GM21423 (cell line): ENCODE measurements at regions not wholly inside any gene's neighbourhood (a gene's known extent, or its start where the extent isn't known, plus 50 kb on each side); places are given as distances from the start of the nearest gene placed in this dataset.
"Not testable (repeated sequence)": the region's sequence is repeated elsewhere in the genome, so short reads cannot be mapped to it uniquely, and the experiment has no call there.

Experiments used
- ATAC-seq: cut with Tn5 transposase; IDR thresholded peaks from one replicate; pipeline ENCODE4 v1.9.1; 2021; ENCODE audit warnings: mild to moderate bottlenecking, moderate library complexity; ENCODE audit not compliant: unreplicated experiment

DNA sequence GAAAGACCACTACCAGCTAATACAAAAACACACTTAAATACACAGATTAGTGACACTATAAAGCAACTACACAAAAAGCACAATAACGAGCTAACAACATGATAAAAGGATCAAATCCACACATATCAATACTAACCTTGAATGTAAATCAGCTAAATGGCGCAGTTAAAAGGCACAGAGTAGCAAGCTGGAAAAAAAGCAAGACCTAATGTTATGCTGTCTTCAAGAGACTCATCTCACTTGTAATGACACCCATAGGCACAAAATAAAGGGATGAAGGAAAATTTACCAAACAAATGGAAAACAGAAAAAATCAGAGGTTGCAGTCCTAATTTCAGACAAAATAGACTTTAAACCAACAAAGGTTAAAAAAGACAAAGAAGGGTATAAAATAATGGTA lies 86.3 kb downstream of the NUS1 start:
- ATAC-seq, result no peak

DNA sequence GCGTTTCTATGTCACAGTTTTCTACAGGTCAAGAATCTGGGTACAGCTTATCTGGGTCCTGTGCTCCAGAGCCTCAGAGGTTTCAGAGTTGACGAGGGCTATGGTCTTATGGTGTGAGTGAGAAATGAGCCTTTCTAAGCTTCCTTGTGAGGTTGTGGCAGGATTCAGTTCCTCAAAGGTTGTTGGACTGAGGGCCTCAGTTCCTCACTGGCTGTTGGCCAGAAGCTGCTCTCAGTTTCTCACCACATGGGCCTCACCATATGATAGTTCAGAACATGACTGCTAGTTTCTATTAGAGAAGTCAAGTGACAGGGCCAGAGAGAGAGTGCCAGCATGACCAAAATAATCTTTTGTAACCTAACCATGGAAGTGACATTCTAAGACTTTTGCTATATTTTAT lies 96.1 kb downstream of the NUS1 start:
- peak; percentile 97 for ATAC-seq

DNA sequence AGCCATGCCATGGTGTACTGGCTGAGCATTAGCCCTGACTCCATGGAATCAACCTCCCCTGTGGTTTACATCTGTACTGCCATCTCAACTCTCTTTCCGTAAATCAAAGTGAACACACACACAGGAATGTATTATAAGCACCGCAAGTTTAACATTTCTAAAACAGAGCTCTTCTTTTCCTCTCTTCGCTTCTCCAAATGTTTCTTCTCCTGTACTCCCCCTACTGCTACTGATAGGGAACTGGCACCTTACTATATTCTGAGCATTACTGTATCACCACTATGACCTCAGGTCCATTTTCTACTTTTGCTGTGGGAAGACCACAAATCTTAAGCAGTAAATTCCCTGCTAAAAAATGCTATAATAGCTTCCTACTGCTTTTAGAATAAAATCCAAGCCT lies 101.2 kb downstream of the NUS1 start:
- ATAC-seq, result no peak

DNA sequence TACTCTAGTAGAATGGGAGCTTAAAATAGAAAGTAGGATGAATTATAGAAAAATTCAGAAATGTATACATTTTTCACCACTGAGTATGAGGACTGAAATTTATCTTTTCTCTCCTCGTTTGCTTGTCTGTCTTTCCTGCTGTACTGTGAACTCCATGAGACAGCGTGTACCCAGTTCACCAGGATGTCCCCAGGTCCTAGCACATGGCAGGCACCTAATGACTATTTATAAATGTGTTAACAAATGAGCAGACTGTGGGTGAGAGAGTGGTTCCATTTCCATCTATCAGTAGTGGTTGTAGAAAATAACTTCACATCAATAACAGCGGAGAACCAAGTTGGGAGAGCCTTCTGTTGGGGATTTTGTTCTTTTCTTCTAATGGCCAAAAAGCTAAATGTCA lies 106.3 kb downstream of the NUS1 start:
- no peak for ATAC-seq

DNA sequence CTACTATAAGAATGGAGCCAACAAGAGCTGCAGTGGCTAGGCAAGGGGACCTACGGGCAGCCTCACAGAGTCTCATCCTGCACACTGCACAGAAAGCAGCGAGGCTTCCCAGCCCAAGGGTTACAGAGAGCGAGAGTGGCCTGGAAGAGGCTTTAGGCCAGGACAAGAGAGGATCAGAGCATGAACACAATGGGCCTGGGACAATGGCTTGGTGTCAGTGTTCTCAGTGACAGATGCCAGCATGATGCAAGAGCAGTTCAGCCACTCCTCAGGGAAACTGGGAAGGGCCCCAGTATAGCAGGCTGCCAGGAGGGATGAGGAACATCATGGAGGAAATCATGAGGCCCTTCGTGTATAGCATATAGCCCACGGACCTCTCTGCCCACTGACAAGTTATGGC lies 108.0 kb downstream of the NUS1 start:
- ATAC-seq, result no peak

DNA sequence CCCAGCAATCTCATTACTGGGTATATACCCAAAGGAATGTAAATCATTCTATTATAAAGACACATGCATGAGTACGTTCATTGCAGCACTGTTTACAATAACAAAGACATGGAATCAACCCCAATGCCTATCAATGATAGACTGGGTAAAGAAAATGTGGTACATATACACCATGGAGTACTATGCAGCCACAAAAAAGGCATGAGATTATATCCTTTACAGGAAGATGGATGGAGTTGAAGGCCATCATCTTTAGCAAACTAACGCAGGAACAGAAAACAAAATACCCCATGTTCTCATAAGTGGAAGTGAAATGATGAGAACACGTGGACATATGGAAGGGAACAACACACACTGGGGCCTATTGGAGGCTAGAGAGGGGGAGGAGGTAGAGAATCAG lies 115.7 kb downstream of the NUS1 start:
- no peak for ATAC-seq

DNA sequence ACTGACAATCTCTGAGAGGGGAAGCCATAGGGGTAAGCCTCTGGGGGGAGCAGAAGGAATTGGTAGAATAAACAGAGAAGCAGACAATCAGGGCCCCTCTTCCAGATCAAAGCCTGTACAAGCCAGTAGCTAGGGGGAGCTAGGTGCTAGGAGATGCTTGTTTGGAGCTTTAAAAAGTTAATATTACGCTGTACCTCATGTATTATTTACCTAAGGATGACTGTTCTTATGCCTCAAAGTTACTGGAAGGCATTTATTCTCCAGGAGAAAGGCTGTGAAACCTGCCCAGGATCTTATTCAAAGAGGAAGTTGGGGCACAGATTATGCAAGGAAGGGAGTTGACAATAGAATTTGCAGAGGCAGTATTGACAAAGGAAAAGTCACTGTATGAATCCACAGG lies 111.8 kb upstream of the SLC35F1 start:
- no peak for ATAC-seq

DNA sequence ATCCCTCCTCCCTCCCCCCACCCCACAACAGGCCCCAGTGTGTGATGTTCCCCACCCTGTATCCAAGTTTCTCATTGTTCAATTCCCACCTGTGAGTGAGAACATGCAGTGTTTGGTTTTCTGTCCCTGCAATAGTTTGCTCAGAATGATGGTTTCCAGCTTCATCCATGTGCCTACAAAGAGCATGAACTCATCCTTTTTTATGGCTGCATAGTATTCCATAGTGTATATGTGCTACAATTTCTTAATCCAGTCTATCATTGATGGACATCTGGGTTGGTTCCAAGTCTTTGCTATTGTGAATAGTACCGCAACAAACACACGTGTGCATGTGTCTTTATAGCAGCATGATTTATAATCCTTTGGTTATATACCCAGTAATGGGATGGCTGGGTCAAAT lies 108.2 kb upstream of the SLC35F1 start:
- not testable (repeated sequence) for ATAC-seq

DNA sequence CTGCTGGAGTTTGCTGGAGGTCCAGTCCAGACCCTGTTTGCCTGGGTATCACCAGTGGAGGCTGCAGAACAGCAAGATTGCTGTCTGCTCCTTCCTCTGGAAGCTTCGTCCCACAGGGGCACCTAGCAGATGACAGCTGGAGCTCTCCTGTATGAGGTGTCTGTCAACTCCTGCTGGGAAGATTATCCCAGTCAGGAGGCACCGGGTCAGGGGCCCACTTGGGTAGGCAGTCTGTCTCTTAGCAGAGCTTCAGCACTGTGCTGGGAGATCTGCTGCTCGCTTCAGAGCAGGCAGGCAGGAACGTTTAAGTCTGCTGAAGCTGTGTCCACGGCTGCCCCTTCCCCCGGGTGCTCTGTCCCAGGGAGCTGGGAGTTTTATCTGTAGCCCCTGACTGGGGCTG lies 96.8 kb upstream of the SLC35F1 start:
- ATAC-seq, result no peak

DNA sequence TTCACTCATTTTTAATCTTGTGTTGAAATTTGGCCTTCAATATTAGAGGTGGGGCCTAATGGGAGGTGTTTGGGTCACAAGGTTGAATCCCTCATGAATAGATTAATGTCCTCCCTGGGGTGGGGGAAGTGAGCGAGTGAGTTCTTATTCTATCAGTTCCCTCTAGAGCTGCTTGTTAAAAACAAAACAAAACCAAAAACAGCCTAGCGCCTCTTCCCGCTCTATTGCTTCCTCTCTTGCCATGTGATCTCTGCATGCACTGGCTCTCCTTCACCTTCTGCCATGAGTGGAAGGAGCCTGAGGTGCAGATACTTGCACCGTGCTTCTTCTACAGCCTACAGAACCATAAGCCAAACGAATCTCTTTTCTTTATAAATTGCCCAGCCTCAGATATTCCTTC lies 89.6 kb upstream of the SLC35F1 start:
- ATAC-seq, result no peak

DNA sequence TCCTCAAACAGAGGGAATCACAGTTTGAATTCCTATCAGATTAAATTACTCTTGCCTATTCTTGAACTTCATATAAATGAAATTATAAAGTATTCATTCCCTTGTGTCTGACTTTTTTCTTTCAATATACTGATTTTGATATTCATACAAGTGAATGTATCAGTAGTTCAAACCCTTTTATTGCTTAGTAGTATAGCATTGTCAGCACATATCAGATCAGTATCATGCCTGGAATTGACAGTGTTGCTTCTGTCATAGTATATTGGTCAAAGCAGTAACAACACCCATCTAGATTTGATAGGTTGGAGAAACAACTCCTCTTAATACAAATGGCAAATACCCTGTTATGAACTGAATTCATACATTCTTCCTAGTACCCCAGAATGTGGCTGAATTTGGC lies 89.1 kb upstream of the SLC35F1 start:
- ATAC-seq, result no peak

DNA sequence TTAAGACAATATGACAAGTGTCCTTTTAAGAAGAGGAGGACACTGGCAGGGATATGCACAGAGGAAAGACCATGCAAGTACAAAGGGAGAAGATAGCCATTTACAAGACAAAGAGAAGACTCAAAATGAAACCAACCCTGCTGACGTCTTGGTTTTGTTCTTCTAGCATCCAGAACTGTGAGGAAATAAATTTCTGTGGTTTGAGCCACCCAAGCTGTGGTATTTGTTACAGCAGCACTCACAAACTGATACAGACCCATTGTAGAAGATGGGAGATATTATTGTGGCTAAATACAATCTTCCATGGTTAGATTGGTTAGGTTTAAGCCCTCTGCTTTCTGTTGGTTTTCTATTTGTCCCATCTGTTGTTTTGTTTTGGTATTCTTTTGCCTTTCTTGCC lies 88.6 kb upstream of the SLC35F1 start:
- no peak for ATAC-seq

DNA sequence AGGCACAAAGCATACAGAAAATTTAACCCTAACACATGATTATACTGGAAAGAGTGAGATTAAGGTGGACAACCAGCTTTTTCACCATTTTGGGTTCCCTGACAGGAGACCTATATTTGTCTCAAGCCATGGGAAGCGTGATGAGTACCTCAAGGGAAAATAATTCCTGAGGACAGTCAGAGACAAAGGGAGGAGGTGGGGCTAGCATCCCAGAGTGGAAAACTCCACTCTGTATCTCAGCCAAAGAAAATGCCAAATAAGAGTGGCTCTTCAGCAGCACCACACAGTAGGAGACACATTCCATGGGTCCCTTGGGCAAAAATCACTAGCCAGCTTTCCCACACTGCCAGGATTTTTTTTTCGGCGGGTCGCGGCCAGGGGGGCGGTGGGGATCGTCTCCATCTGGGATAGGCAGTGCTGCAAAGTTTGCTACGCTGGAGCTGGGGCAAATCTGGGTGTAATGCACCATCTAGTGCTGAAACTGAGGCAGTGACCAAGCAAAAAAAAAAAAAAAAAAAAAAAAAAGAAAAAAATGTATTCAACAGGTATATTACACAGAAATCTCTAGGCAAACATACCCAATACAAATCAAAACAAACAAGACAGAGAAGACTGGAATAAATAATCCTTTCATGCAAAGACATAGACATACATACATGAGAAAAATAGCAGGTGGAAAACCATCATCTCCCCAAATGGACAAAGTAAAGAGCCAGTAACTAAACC lies 77.3 kb upstream of the SLC35F1 start:
- ATAC-seq, result peak; percentile 56

DNA sequence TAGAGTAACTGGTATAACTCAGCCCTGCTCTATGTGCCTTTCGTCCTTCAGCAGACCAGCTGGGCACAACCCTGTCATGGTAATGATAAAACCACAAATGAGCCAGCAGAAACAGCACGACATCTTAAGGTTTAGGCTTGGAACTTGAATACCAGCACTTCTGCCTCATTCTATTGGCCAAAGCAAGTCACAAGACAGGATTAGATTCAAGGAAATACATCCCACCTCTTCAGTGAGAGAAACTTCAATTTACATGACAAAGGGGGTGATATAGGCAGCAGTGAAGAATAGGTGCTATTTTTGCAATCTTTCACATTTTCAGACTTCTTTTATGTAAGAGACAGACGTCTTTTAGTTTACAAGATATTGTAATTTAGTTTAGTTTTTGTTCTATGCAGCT lies 69.8 kb upstream of the SLC35F1 start:
- ATAC-seq, result no peak

DNA sequence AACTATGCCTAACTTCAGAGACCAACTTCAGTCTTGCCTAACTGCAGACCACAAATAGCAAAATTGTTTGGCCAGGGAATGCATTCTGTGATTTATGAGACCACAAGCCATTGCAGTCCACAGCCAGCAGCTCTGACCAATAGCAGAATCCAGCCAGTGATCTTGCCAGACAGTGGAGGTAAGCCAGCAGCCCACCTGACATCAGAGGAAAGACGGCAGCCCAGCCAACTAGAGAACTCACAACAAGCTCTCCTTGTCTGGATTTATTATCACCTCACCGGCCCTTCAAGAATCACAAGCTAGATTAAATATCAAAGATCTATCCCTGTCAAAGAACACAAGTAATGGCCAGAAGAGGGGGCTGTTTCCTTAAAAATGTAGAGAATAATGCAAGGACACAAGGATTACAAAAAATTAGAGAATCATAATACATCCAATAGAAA lies 66.5 kb upstream of the SLC35F1 start:
- no peak for ATAC-seq

DNA sequence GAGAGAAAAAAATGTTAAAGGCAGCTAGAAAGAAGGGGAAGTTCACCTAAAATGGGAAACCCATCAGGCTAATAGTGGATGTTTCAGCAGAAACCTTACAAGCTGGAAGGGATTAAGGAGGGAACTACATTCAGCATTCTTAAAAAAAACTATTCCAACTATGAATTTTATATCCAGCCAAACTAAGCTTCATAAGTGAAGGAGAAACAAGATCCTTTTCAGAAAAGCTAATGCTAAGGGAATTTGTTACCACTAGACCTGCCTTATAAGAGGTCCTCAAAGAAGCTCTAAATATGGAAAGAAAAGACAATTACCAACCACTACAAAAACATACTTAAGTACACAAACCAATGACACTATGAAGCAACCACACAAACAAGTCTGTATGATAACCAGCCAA lies 59.2 kb upstream of the SLC35F1 start:
- ATAC-seq, result no peak

DNA sequence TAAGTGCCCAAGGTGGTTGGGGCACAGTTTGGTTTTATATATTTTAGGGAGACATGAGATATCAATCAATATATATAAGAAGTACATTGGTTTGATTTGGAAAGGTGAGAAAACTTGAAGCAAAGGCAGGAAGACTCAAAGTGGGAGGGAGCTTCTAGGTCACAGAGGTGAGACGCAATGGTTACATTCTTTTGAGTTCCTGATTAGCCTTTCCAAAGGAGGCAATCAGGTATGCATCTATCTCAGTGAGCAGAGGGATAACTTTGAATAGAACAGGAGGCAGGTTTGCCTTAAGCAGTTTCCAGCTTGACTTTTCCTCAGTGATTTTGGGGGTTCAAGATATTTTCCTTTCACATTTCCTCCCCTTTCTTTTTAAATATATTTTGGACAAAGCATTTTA lies 58.0 kb upstream of the SLC35F1 start:
- ATAC-seq, result no peak
